NCI-H1105 (cell line): ENCODE measurements at regions not wholly inside any gene's neighbourhood (a gene's known extent, or its start where the extent isn't known, plus 50 kb on each side); places are given as distances from the start of the nearest gene placed in this dataset.

Experiments
- DNase-seq: peaks from one replicate; lab custom pipeline; 2025; lab: John Stamatoyannopoulos, UW

GRCh38 chr1:14441302-14441741, 157.2 kb upstream of the KAZN start:
- DNase-seq: no peak

GRCh38 chr1:14442669-14443068, 155.8 kb upstream of the KAZN start:
- DNase-seq: no peak

GRCh38 chr1:14443164-14443787, 155.2 kb upstream of the KAZN start:
- DNase-seq: no peak

- no peak for DNase-seq
Measured at GRCh38 chr1:14451217-14451616, 147.3 kb upstream of the KAZN start.

GRCh38 chr1:14452551-14452950, 145.9 kb upstream of the KAZN start:
- DNase-seq: no peak

- DNase-seq: no peak
Measured at GRCh38 chr1:14460173-14460572, 138.3 kb upstream of the KAZN start.

- no peak for DNase-seq
Measured at GRCh38 chr1:14462851-14463250, 135.6 kb upstream of the KAZN start.

GRCh38 chr1:14466006-14466405, 132.5 kb upstream of the KAZN start:
- no peak for DNase-seq

GRCh38 chr1:14467112-14467511, 131.4 kb upstream of the KAZN start:
- no peak for DNase-seq

- DNase-seq: no peak
Measured at GRCh38 chr1:14468751-14469150, 129.7 kb upstream of the KAZN start.

- DNase-seq: no peak
Measured at GRCh38 chr1:14470802-14471201, 127.7 kb upstream of the KAZN start.

- no peak for DNase-seq
Measured at GRCh38 chr1:14474856-14475255, 123.6 kb upstream of the KAZN start.

GRCh38 chr1:14476170-14476955, 122.1 kb upstream of the KAZN start:
- no peak for DNase-seq

- no peak for DNase-seq
Measured at GRCh38 chr1:14478120-14478519, 120.4 kb upstream of the KAZN start.

GRCh38 chr1:14479865-14480264, 118.6 kb upstream of the KAZN start:
- no peak for DNase-seq

GRCh38 chr1:14482784-14483450, 115.6 kb upstream of the KAZN start:
- no peak for DNase-seq

GRCh38 chr1:14485285-14485684, 113.2 kb upstream of the KAZN start:
- DNase-seq: no peak

GRCh38 chr1:14486401-14487201, 111.9 kb upstream of the KAZN start:
- no peak for DNase-seq

GRCh38 chr1:14487671-14488070, 110.8 kb upstream of the KAZN start:
- no peak for DNase-seq

- DNase-seq: no peak
Measured at GRCh38 chr1:14494911-14495310, 103.6 kb upstream of the KAZN start.

- DNase-seq: no peak
Measured at GRCh38 chr1:14495381-14495780, 103.1 kb upstream of the KAZN start.

GRCh38 chr1:14495996-14496395, 102.5 kb upstream of the KAZN start:
- no peak for DNase-seq
